Ishikawa (cell line): ENCODE measurements at regions not wholly inside any gene's neighbourhood (a gene's known extent, or its start where the extent isn't known, plus 50 kb on each side); places are given as distances from the start of the nearest gene placed in this dataset.

Experiments
- EP300 ChIP-seq: IDR thresholded peaks from 2 replicates; pipeline ENCODE4 v1.6.1; 2012; ENCODE audit warnings: borderline replicate concordance
- TAF1 ChIP-seq: IDR thresholded peaks from 2 replicates; pipeline ENCODE4 v1.6.1; 2012; ENCODE audit warnings: low read depth, mild to moderate bottlenecking
- TCF12 ChIP-seq: IDR thresholded peaks from 2 replicates; pipeline ENCODE4 v1.6.1; 2012; ENCODE audit warnings: low read depth
- TF ChIP-seq, protein P1 (sequence below): IDR thresholded peaks from 2 replicates; pipeline ENCODE4 v1.6.1; 2012

DNA sequence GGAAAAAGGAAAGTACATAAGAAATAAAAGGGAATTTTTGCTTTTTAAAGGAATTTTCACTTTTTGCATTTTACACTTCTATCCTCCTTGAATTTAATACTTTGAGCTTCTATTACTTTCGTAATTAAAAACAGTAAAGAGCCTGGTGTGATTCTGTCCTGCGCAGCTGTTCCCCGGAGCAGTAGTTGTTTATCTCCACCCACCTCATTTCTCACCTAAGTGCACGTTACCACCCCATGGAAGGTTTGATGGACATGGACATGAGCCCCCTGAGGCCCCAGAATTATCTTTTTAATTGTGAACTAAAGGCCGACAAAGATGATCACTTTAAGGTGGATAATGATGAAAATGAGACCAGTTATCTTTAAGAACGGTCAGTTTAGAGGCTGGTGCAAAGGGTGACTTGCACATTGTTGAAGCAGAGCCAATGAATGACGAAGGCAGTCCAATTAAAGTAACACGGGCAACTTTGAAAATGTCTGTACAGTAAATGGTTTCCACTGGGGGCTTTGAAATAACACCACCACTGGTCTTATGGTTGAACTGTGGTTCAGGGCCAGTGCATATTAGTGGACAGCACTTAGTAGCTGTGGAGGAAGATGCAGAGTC, 52.1 kb upstream of the TEX13D start:
- TF ChIP-seq EP300 (no peak), TCF12 (no peak), TAF1 (no peak)
- TF ChIP-seq, protein P1, sequence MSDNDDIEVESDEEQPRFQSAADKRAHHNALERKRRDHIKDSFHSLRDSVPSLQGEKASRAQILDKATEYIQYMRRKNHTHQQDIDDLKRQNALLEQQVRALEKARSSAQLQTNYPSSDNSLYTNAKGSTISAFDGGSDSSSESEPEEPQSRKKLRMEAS: no peak
